ENCODE measurements at regions not wholly inside any gene's neighbourhood (a gene's known extent, or its start where the extent isn't known, plus 50 kb on each side); places are given as distances from the start of the nearest gene placed in this dataset.

- TF ChIP-seq MXI1 (IDR thresholded peaks at IDR 0.05; ENCODE audit: low read depth, low read length) (no peak), MAX (IDR thresholded peaks at IDR 0.05; ENCODE audit: low read depth) (no peak), YY1 (IDR thresholded peaks at IDR 0.05; ENCODE audit: low read depth) (no peak), EP300 (IDR thresholded peaks at IDR 0.05; ENCODE audit: borderline replicate concordance in 1 of 2, low read depth in 1 of 2, low read length in 1 of 2) (no peak), CTCF (IDR thresholded peaks at IDR 0.05) (no peak), USF2 (IDR thresholded peaks at IDR 0.05; ENCODE audit: borderline replicate concordance, low read depth, low read length) (no peak), RXRA (IDR thresholded peaks at IDR 0.05; ENCODE audit: borderline replicate concordance, low read depth) (no peak), TCF12 (IDR thresholded peaks at IDR 0.05) (no peak), CHD2 (IDR thresholded peaks at IDR 0.05; ENCODE audit: low read length, partially characterized antibody) (no peak), REST (IDR thresholded peaks at IDR 0.05; ENCODE audit: low read depth, low read length) (no peak)
Measured at GRCh38 chr1:172843444-172843843, 184.5 kb downstream of the FASLG start.

All from SK-N-SH (cell line).